Activated CD4-positive, alpha-beta T cell treated with anti-CD3 and anti-CD28 coated beads for 48 hours (primary cell): ENCODE measurements at regions not wholly inside any gene's neighbourhood (a gene's known extent, or its start where the extent isn't known, plus 50 kb on each side); places are given as distances from the start of the nearest gene placed in this dataset.
"Not testable (repeated sequence)": the region's sequence is repeated elsewhere in the genome, so short reads cannot be mapped to it uniquely, and the experiment has no call there.

Experiments
- DNase-seq: peaks from one replicate; pipeline ENCODE4 v3.0.0-alpha.2; 2020

DNA sequence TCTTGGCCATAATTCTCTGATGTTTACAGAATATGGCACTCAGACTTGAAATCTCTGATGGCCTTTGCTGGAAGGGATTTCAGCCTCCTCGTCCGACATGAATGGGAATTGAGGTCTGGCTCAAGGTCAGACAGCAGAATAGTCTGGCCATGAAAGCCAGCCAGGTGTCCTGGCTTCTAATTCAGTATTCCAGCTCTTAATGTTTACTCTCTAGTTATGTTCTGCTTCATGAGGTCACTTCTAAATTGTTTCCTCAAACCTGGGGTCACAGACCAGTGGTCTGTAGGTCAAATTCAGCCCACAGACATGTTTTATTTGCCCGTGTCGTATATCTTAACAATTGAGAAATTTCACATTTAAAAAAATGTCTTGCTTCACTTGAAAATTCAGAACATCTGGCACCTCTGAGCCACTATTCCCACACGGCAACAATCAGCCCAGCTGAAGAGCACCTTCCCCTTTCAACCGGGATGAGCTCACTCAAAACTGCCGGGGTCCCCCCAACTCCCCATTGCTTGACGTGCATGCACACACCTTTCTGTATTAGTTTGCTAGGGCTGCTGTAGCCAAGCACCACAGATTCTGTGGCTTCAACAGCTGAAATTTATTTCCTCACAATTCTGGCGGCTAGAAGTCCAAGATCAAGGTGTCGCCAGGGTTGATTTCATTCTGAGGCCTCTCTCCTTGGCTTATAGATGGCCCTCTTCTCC is 243.5 kb downstream of the ENC1 start:
- DNase-seq = no peak

DNA sequence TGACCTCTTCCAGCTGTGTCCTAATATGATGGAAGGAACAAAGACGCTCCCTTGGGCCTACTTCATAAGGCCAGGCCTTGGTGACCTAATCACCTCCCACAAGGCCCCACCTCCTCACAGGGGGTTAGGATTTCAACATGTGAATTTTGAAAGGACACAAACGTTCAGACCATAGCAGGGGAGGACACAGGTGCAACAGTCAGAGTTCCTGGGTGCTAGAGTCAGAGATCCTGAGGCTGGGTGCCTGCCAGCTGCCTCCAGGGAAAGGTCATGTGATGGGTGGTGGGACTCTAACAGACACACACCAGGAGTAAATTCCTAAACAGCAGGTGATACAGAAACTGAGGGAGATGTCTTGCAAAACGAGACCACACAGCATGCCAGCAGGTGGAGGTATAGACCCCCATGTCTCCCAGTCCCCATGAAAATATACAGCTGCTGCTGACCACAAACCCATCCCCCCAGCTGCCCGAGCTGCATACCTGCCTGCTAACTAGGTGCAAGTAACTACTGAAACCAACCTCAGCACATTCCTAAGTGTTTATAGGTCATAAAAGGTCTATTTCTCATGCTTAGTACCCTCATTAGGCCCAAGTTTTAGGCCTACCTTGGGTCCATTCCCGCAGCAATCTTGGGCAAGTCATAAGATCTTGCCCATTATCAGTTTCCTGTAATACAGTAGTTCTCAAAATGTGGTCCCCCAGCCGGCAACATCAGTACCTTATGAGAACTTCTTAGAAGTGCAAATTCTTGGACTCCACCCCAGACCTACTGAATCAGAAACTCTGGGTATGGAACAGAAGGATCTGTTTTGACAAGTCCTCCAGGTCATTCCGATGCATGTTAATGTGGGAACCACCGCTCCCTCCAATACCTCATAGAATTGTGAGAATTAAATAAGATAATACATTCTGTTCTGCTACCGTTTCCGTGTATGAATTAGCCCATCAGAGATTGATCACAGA is 245.3 kb downstream of the ENC1 start:
- no peak for DNase-seq

DNA sequence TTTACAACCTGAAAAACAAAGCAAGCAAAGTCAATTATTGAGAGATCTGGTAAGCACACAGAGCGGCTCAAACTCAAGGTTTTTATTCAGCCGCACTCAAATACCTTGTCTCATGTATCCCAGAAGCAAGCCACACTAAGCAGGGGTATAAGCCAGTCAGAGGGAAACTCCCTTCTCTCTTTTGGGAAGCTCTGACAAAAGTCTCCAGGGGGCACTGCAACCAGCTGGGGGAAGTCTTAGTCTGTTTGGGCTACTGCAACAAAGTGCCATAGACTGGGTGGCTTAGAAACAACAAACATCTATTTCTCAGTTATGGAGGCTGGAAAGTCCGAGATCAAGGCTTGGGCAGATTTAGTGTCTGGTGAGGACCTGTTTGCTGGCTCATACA is 246.0 kb downstream of the ENC1 start:
- no peak for DNase-seq

DNA sequence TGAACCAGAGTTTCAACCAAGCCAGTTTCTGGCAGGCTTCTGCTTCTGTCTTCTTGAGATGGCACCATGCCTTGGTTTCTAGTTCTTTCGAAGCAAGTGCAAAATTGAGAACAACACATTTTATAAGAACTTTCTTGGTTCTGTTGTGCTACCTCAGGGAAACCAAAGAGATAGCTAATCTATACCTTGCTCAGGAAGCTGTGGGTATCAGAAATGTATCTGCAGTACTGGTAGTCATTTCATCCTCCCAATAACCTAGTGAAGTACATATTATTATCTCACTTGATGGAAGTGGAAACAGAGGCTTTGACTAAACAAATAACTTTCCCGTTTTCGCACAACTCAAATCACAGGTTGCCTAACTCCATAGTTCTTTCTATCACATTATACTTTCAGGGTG is 246.6 kb downstream of the ENC1 start:
- no peak for DNase-seq

DNA sequence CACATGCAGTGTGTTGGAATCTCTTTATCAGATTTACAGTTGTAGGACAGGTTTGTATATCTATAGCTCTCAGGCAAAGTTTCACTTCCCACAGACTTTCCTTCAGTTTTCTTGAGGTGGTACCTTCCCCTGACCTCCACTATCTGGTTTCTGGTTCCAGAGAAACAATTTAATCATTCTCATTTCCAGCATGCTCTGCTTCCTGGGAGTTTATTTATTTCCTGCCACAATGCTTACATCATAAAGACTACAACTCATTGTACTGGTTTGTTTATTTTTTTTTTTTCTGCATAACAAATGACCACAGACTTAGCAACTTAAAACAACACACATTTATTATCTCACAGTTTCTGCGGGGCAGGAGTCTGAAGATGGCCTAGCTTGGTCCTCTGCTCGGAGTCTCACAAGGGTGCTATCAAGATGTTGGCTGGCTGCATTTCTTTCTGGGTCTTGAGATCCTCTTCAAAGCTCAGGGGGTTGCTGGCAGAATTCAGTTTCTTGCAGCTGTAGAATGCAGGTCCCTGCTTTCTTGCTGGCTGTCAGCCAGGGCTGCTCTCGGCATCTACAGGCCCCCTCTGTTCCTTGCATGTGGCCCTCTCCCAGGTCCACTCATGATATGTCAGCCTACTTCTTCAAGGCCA is 247.7 kb downstream of the ENC1 start:
- no peak for DNase-seq

- no peak for DNase-seq
Measured at GRCh38 chr5:74391410-74391809, 249.1 kb downstream of the ENC1 start.

GRCh38 chr5:74390822-74391221 is 249.7 kb downstream of the ENC1 start:
- DNase-seq = no peak

DNA sequence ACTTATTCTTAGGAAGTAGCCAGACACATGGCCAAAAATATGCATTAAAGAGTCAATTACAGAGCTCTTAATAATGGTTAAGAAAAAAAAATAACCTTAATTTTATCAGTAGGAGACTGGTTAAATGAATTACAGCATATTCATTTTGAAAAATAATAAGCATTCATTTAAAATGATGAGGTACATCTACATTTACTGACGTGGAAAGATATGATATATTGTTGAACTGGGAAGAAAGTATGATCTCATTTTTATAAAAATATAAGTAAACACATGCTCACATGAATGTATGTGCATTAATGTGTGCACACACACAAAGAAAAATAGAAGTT is 250.3 kb downstream of the ENC1 start:
- DNase-seq = no peak

DNA sequence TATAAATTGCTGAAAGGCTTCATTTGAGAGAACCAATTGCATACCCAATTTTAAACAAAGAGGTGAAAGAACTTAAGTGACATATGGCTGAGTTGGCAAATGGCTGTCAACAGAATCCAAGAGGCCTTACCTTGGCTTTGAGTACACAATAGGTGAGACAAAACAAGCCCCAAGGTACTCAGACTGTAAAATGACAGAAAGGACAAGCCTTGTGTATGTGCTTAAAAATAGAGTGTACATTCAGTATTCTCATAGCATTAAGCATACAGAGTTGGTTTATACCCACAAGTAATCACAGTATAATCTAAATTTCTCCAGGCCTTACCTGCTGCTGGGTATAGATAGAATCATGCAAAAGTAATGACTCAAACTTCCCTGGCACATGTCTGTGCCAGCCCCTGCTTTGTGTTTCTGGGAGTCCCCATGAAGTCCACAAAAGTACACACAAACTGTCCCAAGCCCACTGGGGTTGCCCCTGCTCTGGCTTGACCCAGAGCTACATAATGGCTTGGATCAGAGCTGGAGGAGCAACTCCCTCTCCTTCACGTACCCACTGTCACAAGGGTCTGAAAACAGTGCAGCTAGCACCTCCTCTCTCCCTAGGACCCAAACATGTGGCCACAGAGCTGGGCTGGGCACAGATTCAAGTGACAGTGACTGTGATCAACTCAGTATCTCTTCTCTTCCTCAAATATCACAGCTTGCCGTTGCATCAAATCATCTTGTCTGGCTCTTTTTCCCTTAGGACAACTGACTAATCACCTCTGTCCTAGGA is 250.8 kb downstream of the ENC1 start:
- no peak for DNase-seq

- not testable (repeated sequence) for DNase-seq
Measured at GRCh38 chr5:74388411-74388810, 252.1 kb downstream of the ENC1 start.

DNA sequence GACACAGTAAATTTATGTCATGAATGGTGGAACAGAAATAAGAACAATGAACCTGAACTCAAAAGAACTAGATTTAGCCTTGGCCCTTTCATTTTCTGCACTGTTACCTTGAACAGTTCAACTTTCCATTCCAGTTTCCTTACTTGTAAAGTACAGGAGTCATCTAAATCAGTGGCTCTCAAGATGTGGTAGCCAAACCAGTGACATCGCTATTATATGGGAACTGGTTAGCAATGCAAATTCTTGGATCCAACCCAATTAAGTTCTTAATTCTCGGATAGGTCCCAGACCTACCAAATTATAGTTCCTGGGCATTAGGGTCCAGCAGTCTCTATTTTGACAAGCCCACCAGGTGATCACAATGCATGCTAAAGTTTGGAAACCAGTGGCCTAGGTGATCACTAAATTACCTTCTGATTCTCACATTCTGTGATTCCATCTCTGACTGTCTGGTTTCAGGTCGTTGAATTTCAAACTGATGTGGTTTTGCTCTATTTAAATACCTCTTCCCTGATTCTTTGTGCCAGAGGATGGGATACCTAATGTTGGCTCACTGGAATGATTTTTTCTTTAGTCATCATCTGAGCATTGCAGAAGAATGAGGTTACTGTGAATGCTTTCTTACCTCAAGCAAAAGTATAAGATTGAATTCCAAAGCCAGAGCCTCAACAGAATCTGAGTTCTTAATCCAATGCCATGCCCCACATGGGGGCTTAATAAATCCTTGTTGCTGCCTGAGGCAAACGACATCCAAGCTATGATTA is 253.8 kb downstream of the ENC1 start:
- DNase-seq = no peak

DNA sequence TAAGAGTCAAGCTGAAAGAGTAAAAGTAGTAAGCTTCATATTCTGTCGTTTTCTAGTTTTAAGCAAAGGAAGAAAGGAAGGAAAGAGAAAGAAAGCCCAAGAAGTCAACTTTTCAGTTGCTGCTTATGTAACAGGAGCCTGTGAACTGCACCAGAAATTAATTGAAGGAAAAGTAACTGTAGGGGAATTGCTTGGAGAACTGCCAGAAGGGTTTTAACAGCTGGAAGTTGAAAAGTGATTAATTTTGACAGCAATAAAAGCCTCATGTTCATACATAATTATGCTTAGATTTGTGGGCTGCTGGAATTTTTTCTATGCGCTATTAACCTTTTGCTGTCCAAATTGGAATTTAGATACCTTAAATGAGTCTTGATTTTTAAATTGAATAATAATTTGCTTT is 255.7 kb downstream of the ENC1 start:
- no peak for DNase-seq

GRCh38 chr5:74382987-74383593 is 257.4 kb downstream of the ENC1 start:
- no peak for DNase-seq

DNA sequence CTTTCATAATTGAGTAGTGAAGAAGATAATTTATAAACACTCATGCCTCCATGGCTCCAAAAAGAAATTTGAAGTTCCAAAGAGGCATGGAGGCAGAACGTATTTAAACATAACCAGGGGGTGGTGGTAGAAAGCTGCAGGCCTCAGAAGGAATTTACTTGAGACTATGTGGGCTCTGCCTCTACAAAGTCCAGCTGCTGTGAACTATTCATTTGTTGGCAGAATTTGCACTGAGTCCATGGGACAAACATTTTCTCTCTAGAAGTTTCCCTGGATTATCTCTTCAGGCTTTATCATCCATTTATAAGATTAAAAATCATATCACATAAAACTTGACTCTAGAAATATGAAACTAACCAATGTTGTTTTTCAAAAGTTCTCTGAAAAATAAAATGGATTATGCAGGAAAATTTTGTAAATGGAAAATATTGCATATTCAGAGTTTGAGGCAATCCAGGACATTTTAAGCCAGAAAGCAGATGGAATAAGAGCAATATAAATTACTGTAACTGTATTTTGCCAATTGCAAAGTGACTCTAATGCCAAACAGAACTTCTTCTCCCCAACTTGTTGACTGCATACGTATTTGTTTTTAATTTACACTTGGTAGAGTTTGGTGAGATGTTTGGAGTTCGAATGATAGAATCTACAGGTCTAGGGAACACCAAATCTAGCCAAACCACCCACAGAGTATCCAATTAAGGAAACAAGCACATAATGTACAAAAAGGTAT is 258.2 kb downstream of the ENC1 start:
- no peak for DNase-seq

DNA sequence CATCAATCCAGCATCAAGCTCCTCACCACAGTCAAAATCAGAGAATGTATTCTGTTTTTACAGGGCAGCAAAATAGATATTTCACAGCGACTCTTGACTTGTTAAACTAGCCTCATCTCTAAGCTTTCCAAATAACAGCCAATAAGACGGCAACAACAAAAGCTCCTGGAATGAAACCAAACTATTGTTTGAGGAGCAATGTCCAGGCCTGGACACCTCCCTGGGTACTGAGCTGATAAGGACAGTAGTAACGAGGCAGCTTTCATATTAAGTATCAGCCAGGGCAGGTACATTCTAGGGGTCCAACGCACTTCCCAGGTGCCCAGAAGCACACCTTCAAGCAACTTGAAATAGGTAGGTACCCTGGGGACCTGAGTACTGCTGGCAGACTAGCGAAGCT is 260.3 kb downstream of the ENC1 start:
- DNase-seq = no peak

- no peak for DNase-seq
Measured at GRCh38 chr5:74378464-74378863, 262.1 kb downstream of the ENC1 start.

DNA sequence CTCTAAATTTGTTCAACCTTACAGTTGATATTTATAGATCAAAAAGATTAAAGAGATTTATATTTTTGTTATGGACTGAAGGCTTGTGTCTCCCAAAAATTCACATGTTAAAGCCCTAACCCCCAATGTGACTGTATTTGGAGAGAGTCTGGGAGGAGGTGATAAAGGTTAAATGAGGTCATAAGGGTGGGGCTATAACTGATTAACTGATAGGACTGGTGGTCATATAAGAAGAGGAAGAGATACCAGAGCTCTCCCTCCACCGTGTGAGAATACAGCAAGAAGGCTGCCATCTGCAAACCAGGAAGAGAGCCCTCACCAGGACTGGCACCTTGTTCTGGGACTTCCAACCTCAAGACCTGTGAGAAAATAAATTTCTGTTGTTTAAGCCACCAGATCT is 264.3 kb downstream of the ENC1 start:
- DNase-seq = no peak

DNA sequence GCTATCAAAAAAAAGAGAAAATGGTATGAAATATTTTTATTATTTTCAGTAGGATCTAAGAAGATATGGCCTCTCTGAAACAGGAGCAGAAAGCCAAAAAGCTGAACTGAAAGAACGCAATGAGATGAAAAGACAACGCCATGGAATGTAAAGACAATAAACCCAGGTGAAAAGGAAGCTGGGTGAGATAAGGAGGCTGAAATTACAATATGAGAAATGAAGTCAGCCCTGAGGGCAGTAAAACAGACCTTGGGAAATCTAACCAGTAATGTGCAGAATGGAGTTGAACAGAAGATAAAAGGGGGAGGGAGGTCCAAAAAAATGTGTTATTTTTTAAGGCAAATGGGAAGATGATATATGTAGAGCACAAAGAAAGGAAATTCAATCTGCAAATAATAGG is 265.3 kb downstream of the ENC1 start:
- no peak for DNase-seq

GRCh38 chr5:74374656-74375055 is 265.9 kb downstream of the ENC1 start:
- DNase-seq = no peak

- DNase-seq = no peak
Measured at GRCh38 chr5:74373076-74373475, 267.5 kb downstream of the ENC1 start.

DNA sequence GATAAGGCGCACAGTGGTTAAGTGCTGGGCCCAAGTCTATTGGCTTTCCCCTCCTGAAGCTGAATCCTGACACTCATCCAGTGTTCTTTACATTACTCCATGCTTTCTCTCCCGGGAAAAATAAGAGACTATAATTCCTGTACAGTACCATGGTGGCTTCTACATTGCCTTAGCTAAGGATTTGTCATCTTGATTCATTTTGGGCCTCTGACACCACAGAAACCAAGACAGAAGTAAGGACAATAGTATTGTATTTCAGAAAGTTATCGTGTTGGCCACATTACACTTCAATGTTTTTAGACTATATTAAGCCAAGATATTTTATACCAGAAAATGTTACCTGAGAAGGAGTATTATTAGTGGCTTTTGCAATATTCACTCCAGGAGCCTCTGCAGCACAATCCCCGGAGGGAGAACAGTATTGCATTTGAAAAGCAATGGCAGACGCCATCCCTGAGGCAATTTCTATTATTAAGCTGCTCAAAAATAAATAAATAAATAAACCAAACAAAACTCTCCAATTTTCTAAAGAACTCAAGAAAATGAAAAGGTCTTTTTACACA is 267.9 kb downstream of the ENC1 start:
- DNase-seq = no peak
